Fibroblast of upper back skin (primary cell): ENCODE measurements at regions not wholly inside any gene's neighbourhood (a gene's known extent, or its start where the extent isn't known, plus 50 kb on each side); places are given as distances from the start of the nearest gene placed in this dataset.

Experiments
- DNase-seq: peaks from one replicate; pipeline ENCODE4 v3.0.0-alpha.2; 2013

DNA sequence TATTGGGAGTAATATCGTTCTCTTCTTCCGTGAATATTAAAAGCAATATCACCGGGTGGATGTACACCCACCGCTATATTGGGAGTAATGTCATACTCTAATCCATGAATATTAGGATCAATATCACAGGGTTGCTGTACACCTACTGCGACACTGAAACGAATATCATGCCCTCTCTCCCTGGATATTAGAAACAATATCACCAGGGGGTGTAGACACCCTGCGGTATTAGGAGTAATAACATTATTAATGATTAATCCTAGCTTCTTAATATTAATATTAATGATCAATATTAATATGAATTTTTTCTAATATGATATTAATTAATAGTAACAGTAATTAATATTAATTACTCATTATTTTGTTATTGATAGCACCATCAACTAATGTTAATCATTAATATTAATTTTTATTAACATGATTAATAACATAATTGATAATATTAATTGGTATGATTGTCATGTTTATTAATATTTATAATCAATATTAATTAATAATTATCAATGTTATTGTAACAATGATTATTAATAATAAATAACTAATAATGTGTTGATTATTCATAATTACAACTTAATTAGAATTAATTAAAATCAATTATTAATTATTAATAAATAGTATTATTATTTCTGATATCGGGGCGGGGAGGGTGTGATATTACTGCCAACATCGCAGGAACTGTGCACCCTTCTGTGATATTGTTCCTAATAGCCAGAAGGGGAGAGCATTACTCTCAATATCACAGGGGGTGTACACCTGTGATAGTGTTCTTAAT is 121.3 kb upstream of the C1GALT1 start:
- no peak for DNase-seq

DNA sequence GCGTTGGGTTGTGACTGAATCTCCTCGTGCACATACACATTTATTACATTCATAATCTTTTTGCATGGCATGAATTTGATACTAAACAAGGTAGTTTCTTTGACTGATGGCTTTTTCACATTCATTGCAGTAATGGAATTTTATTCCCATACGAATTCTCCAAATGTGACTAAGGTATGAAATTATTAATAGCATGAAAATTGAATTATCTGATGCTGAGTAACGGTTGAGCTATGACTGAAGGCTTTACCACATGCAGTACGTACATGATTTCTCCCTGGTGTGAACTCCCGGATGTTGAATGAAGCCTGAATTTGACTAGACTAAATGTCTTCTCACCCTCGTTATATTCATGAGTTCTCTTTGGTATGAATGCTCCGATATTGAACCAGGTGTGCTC is 104.4 kb upstream of the C1GALT1 start:
- peak; percentile 2 for DNase-seq

DNA sequence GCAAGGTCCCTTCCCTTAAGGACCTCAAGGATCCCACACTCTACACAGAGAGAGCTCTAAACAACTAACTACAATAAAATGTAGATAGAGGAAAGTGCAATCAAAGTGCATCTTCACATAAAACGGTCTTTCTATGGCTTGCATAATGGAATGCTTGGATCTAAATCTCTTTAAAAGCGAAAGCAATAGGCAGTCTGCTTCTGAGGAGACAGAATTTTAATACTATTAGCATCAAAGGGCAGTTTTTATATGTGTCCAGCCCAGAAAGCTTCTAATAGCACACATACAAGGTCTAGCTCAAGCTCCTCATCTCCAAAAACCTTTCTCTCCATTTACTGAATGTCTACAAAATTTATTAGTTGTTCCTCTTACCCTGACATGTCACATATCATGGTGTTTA is 101.5 kb upstream of the C1GALT1 start:
- DNase-seq: no peak

DNA sequence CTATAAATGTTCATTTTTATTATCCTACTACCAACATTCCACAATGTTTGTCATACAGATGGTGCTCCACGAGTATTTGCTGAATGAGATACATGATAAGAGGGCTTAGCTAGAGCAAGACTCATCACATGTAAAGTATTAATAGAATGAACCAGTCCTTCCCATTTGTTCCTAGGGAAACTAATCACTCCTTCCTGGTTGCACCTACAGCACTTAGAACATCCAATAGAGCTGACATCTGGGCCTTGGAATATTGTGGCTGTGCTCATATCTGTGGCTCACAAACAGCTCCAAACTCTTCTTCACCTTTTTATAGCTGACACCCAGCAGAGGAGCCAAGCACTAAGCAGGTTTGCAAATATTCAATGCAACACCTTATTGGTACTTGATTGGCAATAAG is 91.9 kb upstream of the C1GALT1 start:
- no peak for DNase-seq

DNA sequence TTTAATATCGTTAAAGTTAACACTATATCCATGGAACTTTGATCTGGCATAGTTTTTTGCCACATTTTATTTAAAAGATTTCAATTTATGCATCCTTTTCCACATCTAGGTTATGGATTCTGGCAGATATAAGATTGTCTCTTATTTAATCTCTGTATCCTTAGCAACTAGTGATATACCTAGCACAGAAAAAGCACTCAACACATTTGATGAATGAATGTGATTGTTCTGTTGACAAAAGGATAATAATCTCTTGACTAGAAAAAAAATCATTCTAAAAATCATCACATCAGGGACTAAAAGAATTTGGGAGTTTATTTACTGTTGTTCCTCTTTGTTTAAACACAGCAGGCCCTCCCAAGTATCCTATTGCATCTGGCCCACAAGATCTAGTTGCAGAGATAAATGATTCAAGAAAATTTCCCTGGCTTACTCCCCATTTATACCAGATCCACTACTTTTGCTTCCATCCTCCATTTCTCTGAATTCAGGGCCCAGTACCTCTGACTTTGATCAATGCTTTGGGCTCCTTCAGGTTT is 84.0 kb upstream of the C1GALT1 start:
- DNase-seq: no peak

DNA sequence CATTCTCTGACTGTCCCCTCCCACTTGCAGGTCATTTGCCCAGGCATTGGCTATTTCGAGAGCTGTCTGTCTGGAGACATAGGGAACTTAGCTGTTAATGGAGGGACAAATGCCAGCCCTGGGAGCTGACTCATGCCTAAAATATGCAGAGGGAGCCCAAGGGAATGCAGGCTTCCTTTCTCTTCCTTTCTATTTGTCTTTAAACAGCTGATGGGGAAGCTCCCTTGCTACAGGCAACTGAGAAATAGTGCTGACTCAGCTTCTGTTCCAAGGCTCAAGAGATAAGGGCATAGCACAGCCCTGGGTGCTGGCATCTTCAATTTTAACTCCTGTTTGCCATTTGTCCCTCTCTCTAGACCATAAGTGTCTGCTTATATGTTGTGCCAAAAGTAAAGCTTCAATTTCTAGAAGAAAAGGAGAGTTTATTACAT is 82.7 kb upstream of the C1GALT1 start:
- DNase-seq: peak; percentile 95

DNA sequence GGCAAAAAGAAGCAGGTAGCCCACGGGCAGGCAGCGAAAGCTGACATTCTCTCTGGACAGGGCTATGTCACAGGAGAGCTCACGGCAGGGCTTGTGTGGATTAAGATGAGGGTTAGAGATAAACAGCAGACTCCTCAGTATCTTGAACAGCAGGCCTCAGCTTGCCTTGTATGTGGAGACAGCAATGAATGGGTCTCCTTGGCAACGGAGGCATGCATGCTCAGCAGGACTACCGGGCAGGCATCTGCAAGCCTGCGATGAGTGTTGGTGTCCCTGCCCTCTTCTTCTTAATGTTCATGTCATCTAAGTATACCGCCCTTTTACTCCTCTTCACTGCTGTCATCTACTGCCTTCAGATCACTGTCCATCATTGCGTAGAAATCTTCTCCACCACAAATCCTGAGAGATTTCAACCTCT is 81.9 kb upstream of the C1GALT1 start:
- no peak for DNase-seq

DNA sequence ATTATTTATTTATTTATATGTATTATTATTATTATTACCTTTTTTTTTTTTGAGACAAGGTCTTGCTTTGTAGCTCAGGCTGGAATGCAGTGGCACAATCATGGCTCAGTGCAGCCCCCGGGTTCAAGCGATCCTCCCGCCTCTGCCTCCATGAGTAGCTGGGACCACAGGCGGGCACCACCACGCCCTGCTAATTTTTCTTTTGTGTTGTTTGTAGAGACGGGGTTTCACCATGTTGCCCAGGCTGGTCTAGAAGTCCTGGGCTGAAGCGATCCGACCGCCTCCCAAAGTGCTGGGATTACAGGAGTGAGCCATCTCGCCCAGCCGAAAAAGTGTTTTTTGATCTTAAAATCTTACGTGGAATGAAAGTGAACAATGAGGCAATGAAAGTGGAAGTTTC is 79.4 kb upstream of the C1GALT1 start:
- DNase-seq: no peak

DNA sequence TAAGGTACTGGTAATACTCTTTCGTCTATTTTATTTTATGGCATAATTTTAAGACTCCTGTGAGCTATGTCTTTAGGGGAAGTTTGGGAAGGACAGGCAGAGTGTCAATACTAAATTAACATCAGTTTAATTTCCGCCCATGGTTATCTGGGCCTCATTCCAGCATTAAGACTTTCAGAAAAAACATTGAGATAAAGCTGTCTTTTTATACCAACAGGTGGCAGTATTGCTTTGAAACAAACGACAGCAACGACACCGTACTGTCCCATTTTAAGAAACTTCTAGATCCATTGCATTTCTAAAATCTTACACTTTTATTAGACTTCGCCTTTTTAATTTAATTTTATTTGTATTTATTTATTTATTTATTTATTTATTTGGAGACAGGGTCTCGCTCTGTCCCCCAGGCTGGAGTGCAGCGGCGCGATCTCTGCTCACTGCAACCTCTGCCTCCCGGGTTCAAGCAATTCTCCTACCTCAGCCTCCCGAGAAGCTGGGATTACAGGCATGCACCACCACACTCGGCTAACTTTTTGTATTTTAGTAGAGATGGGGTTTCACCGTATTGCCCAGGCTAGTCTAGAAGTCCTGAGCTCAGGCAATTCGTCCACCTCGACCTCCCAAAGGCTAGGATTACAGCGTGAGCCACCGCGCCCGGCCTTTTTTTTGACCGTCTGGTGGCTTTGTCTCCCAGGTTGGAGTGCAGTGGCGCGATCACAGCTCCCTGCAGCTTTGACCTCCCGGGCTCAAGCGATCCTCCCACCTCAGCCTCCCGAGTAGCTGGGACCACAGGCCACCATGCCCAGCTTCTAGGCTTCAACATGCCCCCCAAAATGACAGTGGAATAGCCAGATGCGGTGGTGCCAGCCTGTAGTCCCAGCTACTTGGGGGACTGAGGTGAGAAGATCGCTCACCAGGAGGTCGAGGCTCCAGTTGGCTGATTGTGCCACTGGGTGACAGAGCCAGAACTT is 78.7 kb upstream of the C1GALT1 start:
- DNase-seq: peak; percentile 66

DNA sequence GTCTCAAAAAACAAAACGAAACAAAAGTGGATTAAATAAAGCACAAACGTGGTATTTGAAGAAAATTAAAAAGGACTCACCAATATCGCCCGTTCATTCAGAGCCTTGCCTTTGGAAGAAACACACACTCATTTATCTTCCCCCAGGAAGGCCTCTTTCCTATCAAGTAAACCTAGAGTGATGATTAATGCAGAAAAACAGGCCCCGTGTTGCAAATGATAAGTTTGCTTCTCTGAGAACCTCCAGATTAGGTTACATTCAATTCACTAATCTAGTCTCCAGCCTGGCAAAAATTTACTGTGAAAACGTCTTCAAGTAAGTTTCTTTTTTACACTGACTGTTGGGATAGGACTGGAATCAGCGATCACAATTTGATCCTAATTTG is 78.0 kb upstream of the C1GALT1 start:
- DNase-seq: no peak

DNA sequence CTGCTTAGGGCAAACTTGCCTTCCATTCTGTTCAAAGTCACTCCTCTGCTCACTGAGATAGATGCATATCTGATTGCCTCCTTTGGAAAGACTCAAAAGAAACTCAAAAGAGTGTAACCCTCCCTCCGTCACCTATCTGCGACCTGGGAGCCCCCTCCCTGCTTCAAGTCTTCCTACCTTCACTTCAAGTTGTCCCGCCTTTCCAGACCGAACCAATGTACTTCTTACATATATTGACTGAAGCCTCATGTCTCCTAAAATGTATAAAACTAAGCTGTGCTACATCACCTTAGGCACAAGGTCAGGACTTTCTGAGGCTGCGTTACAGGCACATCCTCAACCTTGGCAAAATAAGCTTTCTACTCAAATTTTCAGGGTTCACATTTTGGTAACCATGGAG is 77.4 kb upstream of the C1GALT1 start:
- no peak for DNase-seq

DNA sequence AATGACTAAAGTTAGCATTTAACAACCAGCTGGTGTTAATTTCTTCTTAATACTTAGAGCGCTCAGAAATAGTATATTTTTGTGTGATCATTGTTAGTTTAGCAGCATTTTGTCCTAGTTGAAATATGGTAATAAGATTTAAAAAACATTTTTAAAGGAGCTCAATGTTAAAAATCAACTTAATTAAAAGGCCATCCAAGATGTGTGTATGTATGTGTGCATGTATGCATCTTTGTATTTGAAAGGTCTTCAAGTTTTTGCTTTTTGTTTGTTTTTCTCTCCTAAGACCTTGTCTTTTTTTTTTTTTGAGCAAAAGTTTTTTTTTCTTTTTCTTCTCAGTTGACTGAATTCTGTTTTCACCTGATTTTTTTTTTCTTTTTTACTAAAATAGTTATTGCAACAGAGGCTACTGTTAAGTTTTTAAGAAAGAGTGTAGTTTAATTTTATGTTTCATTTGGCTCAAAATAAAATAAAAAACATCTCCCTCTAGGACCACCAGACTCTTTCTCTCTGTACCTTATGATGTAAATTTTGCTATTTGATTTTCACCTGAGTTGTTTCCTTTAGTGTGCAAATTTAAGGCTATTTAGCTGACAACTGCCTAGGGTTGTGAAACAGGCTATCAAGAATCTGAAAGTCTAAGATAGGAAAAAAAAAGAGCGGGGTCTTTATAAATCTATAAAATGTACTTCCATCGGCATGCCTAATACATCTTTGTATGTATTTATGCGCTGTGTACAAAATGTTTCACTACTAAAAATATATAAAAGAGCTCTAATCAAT is 76.4 kb upstream of the C1GALT1 start:
- DNase-seq: no peak

DNA sequence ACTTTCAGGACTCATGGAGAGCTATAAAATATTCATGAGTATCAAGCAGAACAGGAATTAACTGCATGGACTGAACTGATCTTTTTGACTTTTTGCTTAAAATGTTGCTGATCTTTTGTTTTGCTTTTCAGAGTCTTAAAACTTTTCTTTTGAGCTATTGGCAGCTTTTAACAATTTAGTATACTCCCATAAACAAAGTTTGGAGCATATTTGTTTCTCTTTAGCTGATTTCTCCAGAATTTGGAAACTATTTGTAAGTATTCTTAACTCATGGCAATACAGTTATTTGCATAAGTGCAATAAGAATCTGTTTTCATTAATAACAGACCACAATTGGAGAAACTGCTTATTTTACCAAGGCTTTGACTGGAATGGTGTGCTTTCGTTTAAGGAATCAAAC is 73.4 kb upstream of the C1GALT1 start:
- DNase-seq: no peak

DNA sequence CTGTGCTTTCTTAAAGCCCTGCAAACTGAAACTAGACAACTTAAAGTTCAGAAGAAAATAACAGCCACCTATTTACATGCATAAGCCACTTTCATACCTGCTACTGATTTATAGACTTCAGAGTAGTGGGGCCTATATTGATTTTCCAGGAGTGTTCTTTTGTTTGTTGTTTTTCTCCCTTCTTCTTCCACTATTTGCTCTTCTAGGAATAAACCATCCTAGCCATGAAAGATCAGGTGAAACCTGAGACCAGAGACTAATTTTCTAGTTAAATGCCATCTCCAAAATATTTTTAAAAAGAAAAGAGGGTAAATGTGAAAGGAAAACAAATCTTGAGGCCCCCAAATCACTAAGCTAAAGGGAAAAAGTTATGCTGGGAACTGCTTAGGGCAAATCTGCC is 72.4 kb upstream of the C1GALT1 start:
- DNase-seq: no peak

DNA sequence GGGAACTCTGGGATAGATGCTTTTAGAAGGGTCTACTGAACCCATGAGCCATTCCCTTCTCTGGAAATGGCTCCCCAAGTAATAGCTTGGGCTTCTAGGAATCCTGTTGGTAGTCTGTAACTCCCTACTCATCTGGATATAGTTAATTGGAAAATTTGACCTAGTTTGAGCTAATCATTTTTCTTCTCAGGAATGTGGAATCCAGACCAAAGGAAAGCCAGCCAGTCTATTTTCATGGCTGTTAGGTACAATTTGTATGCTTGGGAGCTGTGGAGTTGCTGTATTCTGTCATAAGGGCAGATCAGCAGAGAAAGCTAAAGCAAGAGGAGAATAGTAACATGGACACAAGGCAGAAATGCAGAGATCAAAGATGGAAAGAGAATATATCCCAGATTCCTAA is 71.6 kb upstream of the C1GALT1 start:
- DNase-seq: peak; percentile 10

DNA sequence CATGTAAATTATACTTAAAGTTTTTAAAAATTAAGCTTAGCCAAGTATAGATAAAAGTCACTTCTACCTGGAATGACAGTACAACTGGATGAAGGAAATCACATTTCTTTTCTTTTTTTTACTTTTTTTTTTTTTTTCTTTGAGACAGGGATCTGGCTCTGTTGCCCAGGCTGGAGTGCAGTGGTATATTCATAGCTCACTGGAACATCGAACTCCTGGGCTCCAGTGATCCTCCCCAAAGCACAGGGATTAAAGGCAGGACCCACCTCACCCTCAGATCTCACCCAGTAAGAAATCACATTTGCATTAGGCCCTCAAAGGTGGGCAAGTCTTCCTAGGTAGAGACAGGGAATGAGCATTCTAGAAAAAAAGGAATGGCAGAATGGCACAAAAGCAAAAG is 69.5 kb upstream of the C1GALT1 start:
- DNase-seq: no peak

DNA sequence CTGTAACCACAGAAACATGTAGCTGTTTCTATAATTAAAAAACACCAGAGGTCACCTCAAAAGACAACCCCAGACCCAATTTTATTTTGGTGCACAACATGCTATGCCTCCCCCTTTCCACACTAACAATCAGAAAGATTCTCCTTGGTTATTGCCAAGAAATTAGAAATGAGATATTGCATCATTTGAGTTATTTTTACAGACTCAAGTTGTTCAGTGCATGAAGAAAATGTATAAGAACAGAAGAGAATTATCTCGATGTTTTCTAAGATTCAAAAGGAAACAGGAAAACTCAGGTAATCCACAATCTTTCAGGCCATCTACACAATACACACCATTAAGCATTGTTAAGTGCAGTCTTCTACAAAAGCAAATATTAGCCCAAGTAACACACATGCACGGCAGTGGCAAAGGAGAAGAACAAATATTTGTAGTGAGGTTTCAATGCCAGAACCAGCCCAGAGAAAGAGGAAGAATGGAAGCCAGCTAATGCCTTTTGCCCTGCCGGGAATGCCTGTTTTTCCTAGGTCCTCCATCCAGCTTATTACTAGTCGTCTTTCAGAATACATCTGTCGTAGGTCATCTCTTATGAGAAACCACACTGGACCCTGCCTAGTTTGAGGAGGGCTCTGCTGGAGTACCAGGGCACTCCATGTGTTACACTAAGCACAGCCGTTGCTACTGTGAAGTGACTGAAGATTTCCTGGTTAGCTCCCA is 67.6 kb upstream of the C1GALT1 start:
- no peak for DNase-seq

DNA sequence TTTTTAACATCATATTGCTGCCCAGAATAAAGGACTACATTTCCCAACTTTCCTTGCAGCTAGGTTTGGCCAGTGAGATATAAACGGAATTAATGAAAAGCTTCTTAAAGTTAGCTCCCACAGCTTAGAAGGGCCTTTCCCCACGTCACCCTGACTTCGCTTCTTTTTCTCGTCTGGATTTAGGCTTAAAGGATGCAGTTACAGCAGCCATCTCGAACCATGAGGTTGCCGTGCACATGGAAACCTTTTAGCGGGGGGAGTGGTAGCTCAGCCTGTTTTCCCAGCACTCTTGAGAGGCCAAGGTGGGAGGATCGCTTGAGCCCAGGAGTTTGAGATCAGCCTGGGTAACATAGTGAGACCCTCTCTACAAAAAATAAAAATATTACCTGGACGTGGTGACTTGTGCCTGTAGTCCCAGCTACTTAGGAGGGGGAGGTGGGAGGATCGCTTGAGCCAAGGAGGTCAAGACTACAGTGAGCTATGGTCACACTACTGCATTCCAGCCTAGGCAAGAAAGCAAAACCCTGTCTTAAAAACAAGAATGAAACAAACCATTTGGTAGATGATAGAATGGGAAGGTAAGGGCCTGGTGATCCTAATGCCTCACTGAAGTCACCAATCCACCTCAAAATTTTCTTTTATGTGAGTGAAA is 64.3 kb upstream of the C1GALT1 start:
- no peak for DNase-seq

DNA sequence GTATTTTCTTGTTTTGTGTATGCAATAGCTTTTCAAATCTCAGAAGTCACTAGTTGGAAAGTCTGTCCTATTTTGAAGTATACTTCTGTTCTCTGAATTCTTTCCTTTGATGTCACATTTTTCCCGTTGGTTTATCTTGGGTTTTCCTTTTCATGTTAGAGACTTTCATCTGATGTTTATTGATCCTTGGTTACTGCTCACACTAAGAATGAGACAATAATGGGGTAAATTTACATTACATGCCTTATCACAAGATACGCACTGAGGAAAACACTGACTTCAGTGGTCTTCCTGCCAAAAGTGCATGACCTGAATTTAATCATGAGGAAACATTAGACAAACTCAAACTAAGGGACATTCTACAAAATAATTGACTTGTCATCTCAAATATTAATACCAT is 63.5 kb upstream of the C1GALT1 start:
- DNase-seq: no peak

DNA sequence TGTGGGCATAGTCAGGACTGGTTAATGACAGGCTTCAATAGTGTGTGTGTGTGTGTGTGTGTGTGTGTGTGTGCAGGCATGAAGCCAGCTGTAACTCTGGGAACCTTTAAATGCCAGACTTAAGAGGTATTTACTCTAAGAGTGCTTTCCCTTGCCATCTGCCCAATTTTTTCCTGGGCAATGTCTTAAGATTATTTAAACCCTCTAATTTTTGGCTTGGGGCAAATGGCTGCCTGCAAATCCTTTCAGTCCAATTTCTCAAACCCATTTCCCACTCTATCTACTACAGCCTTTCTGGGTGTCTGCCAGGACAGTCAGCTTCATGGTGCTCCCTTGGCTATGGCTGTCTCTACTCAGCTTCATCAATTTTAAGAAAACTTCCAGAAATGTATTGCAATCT is 62.6 kb upstream of the C1GALT1 start:
- DNase-seq: no peak

DNA sequence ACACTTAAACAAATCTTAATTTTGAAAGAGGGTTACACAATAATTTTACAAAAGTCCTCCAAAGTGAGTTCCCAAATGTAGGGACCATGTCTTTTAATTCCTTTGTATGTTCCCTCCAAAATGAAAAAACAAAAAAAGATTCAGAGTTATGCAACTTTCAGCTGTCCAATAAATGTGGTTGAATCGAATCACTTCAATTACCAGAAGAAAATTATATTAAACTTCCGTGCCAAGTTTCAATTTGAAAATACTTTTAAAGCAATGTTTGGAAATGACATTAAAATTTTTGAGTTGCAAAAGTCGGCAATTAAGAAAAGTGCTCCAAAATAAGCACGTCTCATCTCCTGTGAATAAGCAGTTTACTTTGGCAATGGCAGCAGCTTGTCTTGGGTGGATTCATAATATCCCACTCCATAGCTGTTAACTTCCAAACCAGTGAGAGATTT is 60.3 kb upstream of the C1GALT1 start:
- DNase-seq: peak; percentile 34
